H1 (cell line): ENCODE measurements at regions not wholly inside any gene's neighbourhood (a gene's known extent, or its start where the extent isn't known, plus 50 kb on each side); places are given as distances from the start of the nearest gene placed in this dataset.

Experiments used
- CTCF ChIA-PET: fragments of 300-600 bp; sonication (Branson Sonifier 250); formaldehyde crosslinking; loops from one replicate; lab custom pipeline; 2021; ENCODE audit not compliant: partially characterized antibody; lab: Charles Lee
- POLR2A ChIA-PET: fragments of 300-600 bp; sonication (Branson Sonifier 250); formaldehyde crosslinking; loops from one replicate; lab custom pipeline; 2021; ENCODE audit warnings: inconsistent platforms; ENCODE audit not compliant: partially characterized antibody; lab: Charles Lee
- DNase-seq, 2 experiments: peaks; one replicate each; pipeline versions ENCODE4 v3.0.0 to v3.0.0-alpha.2; 2010 to 2022; ENCODE audit warnings: low spot score in 2 of 2, low read depth in 1 of 2, mixed read lengths in 1 of 2
- FAIRE-seq: peaks from 2 replicates; lab custom pipeline; 2011; peaks lifted over from hg19 to GRCh38; lab: Jason Lieb, UNC
- H2AFZ ChIP-seq: 2 replicates; pipeline ENCODE4 v1.8.1; 2012; ENCODE audit warnings: low read length, inconsistent platforms
- H2AK5ac ChIP-seq: 2 replicates; pipeline ENCODE4 v1.6.1; 2013; ENCODE audit warnings: low read depth, low read length
- H2BK120ac ChIP-seq: replicated peaks from 2 replicates; pipeline ENCODE3; 2013; ENCODE audit warnings: low read depth, low read length, inconsistent platforms
- H2BK12ac ChIP-seq: 2 replicates; pipeline ENCODE4 v1.6.1; 2013; ENCODE audit warnings: low read depth, low read length
- H2BK15ac ChIP-seq: 2 replicates; pipeline ENCODE4 v1.6.1; 2013; ENCODE audit warnings: low read length
- H2BK20ac ChIP-seq: 2 replicates; pipeline ENCODE4 v1.6.1; 2013; ENCODE audit warnings: low read length
- H2BK5ac ChIP-seq: 2 replicates; pipeline ENCODE4 v1.6.1; 2013; ENCODE audit warnings: low read depth, low read length
- H3K14ac ChIP-seq: 2 replicates; pipeline ENCODE4 v1.6.1; 2013; ENCODE audit warnings: inconsistent platforms; ENCODE audit not compliant: insufficient read length
- H3K18ac ChIP-seq: 2 replicates; pipeline ENCODE4 v1.6.1; 2013; ENCODE audit warnings: low read length; ENCODE audit errors: extremely low read depth
- H3K23ac ChIP-seq: 2 replicates; pipeline ENCODE4 v1.6.1; 2013; ENCODE audit warnings: inconsistent platforms; ENCODE audit not compliant: insufficient read length
- H3K23me2 ChIP-seq: 2 replicates; pipeline ENCODE4 v1.6.1; 2013; ENCODE audit warnings: low read depth, low read length
- H3K27ac ChIP-seq: 2 replicates; pipeline ENCODE4 v1.6.1; 2011; ENCODE audit warnings: low read depth, low read length, inconsistent platforms
- H3K27me3 ChIP-seq, 4 experiments: replicated peaks in 1 of 4; 1 replicate in 1 of 4; 2 replicates in 3 of 4; pipeline versions ENCODE4 v1.6.1 to v1.8.1; 2011 to 2013; ENCODE audit warnings: low read length in 3 of 4, mild to moderate bottlenecking in 3 of 4, inconsistent platforms in 2 of 4, mixed read lengths in 2 of 4, moderate library complexity in 1 of 4; ENCODE audit not compliant: control insufficient read depth in 3 of 4, insufficient read depth in 3 of 4; ENCODE audit errors: extremely low read depth in 1 of 4
- H3K36me3 ChIP-seq, 4 experiments: 2 replicates each; pipeline versions ENCODE4 v1.6.1 to v1.8.1; 2011 to 2013; ENCODE audit warnings: mild to moderate bottlenecking in 4 of 4, low read length in 3 of 4, moderate library complexity in 2 of 4, control low read depth in 1 of 4, inconsistent platforms in 1 of 4; ENCODE audit not compliant: insufficient read depth in 4 of 4, control insufficient read depth in 2 of 4
- H3K4ac ChIP-seq: replicated peaks from 2 replicates; pipeline ENCODE3; 2013; ENCODE audit warnings: low read length, low read depth, mixed read lengths, inconsistent platforms; ENCODE audit not compliant: insufficient read length
- H3K4me1 ChIP-seq, 4 experiments: replicated peaks in 1 of 4; 1 replicate in 1 of 4; 2 replicates in 3 of 4; pipeline versions ENCODE4 v1.6.1 to v1.8.1; 2011 to 2013; ENCODE audit warnings: low read length in 3 of 4, inconsistent platforms in 2 of 4, mixed read lengths in 1 of 4; ENCODE audit not compliant: insufficient read depth in 4 of 4, control insufficient read depth in 3 of 4
- H3K4me2 ChIP-seq, 2 experiments: 2 replicates each; pipeline versions ENCODE4 v1.6.1 to v1.8.1; 2011 to 2013; ENCODE audit warnings: low read depth in 2 of 2, low read length in 2 of 2, control low read depth in 1 of 2, inconsistent platforms in 1 of 2, mild to moderate bottlenecking in 1 of 2; ENCODE audit not compliant: insufficient read depth in 1 of 2
- H3K4me3 ChIP-seq, 4 experiments: fragments of 200-600, 300-600 bp in 1 of 4; sonication (generic), shearing (Covaris generic), sonication (Bioruptor Twin) in 1 of 4; 2 replicates each; pipeline versions ENCODE4 v1.5.1 to v1.8.1; 2011 to 2016; ENCODE audit warnings: low read length in 4 of 4, low read depth in 3 of 4, control low read depth in 2 of 4, inconsistent platforms in 2 of 4, mild to moderate bottlenecking in 2 of 4, mixed read lengths in 1 of 4, moderate library complexity in 1 of 4; ENCODE audit not compliant: insufficient read depth in 2 of 4; ENCODE audit errors: extremely low read depth in 1 of 4
- H3K56ac ChIP-seq: replicated peaks from 2 replicates; pipeline ENCODE3; 2013; ENCODE audit warnings: low read depth, mild to moderate bottlenecking, mixed read lengths, low read length, inconsistent platforms; ENCODE audit not compliant: insufficient read length
- H3K79me1 ChIP-seq: 2 replicates; pipeline ENCODE4 v1.6.1; 2013; ENCODE audit warnings: low read depth, low read length, control low read depth
- H3K79me2 ChIP-seq, 2 experiments: 2 replicates each; pipeline versions ENCODE4 v1.6.1 to v1.8.1; 2012 to 2013; ENCODE audit warnings: low read length in 2 of 2, mild to moderate bottlenecking in 2 of 2, inconsistent platforms in 1 of 2; ENCODE audit not compliant: insufficient read depth in 2 of 2, control insufficient read depth in 1 of 2
- H3K9ac ChIP-seq, 4 experiments: replicated peaks in 1 of 4; 1 replicate in 1 of 4; 2 replicates in 3 of 4; pipeline versions ENCODE4 v1.6.1 to v1.8.1; 2011 to 2013; ENCODE audit warnings: low read depth in 3 of 4, low read length in 3 of 4, control low read depth in 2 of 4, mild to moderate bottlenecking in 2 of 4, moderate library complexity in 2 of 4, inconsistent platforms in 1 of 4; ENCODE audit errors: extremely low read depth in 1 of 4
- H3K9me3 ChIP-seq, 2 experiments: 2 replicates each; pipeline versions ENCODE4 v1.6.1 to v1.8.1; 2012 to 2013; ENCODE audit warnings: mild to moderate bottlenecking in 2 of 2, moderate library complexity in 2 of 2, control low read depth in 1 of 2, inconsistent platforms in 1 of 2, low read depth in 1 of 2, low read length in 1 of 2, mixed read lengths in 1 of 2; ENCODE audit not compliant: insufficient read depth in 2 of 2
- H4K20me1 ChIP-seq, 2 experiments: replicated peaks in 1 of 2; 2 replicates each; pipeline versions ENCODE3 to v1.8.1; 2011 to 2013; ENCODE audit warnings: inconsistent platforms in 2 of 2, low read length in 2 of 2, mild to moderate bottlenecking in 1 of 2; ENCODE audit not compliant: insufficient read depth in 2 of 2, control insufficient read depth in 1 of 2
- H4K5ac ChIP-seq: 2 replicates; pipeline ENCODE4 v1.6.1; 2013; ENCODE audit warnings: low read length, low read depth, mixed read lengths, inconsistent platforms; ENCODE audit not compliant: insufficient read length
- H4K8ac ChIP-seq: 2 replicates; pipeline ENCODE4 v1.8.0; 2013; ENCODE audit warnings: mild to moderate bottlenecking, moderate library complexity, low read length, inconsistent platforms; ENCODE audit not compliant: insufficient read depth; ENCODE audit errors: extremely low read depth
- H4K91ac ChIP-seq: replicated peaks from 2 replicates; pipeline ENCODE3; 2013; ENCODE audit warnings: low read length, mixed read lengths, inconsistent platforms; ENCODE audit not compliant: insufficient read length
- ATF3 ChIP-seq: IDR thresholded peaks from 2 replicates; pipeline ENCODE4 v1.6.1; 2011; ENCODE audit warnings: low read depth, mild to moderate bottlenecking, low read length; ENCODE audit not compliant: insufficient read depth
- CEBPB ChIP-seq: IDR thresholded peaks from 2 replicates; pipeline ENCODE4 v1.6.1; 2012; ENCODE audit warnings: low read depth, low read length
- EZH2 ChIP-seq: fragments of 200-600 bp; sonication (generic); IDR thresholded peaks from 2 replicates; pipeline ENCODE4 v1.7.1; 2012; ENCODE audit warnings: low read depth, mild to moderate bottlenecking, moderate library complexity, low read length, inconsistent platforms; ENCODE audit not compliant: severe bottlenecking
- MAX ChIP-seq: IDR thresholded peaks from 2 replicates; pipeline ENCODE4 v1.6.1; 2012; ENCODE audit warnings: inconsistent platforms
- RAD21 ChIP-seq, 2 experiments: IDR thresholded peaks in 1 of 2; conservative IDR thresholded peaks in 1 of 2; 2 replicates each; pipeline ENCODE4 v1.6.1; 2011; ENCODE audit warnings: low read depth in 2 of 2, low read length in 2 of 2, improper control_type of control experiment in 1 of 2, inconsistent platforms in 1 of 2, mild to moderate bottlenecking in 1 of 2, moderate library complexity in 1 of 2
- RXRA ChIP-seq: IDR thresholded peaks from 2 replicates; pipeline ENCODE4 v1.6.1; 2011; ENCODE audit warnings: low read depth, mild to moderate bottlenecking, low read length, moderate library complexity; ENCODE audit not compliant: insufficient read depth
- SAP30 ChIP-seq: fragments of 300-600 bp; sonication (generic); IDR thresholded peaks from 2 replicates; pipeline ENCODE4 v1.7.1; 2012; ENCODE audit warnings: low read length, moderate library complexity, mild to moderate bottlenecking, inconsistent platforms; ENCODE audit not compliant: insufficient read depth, insufficient replicate concordance
- SIN3A ChIP-seq, 2 experiments: IDR thresholded peaks in 1 of 2; conservative IDR thresholded peaks in 1 of 2; 2 replicates each; pipeline ENCODE4 v1.6.1; 2011 to 2012; ENCODE audit warnings: low read length in 2 of 2, improper control_type of control experiment in 1 of 2, low read depth in 1 of 2, mild to moderate bottlenecking in 1 of 2
- TAF1 ChIP-seq: IDR thresholded peaks from 2 replicates; pipeline ENCODE4 v1.6.1; 2011; ENCODE audit warnings: mild to moderate bottlenecking, low read depth, low read length
- TBP ChIP-seq: IDR thresholded peaks from 2 replicates; pipeline ENCODE4 v1.6.1; 2011; ENCODE audit warnings: low read depth, low read length, improper control_type of control experiment
- USF2 ChIP-seq: IDR thresholded peaks from 2 replicates; pipeline ENCODE4 v1.6.1; 2011; ENCODE audit warnings: low read length, improper control_type of control experiment
- ZNF274 ChIP-seq: IDR thresholded peaks from 2 replicates; pipeline ENCODE4 v1.7.0; 2012; ENCODE audit warnings: low read length, borderline replicate concordance; ENCODE audit errors: extremely low read depth
- WGBS, 2 experiments: shearing (Covaris generic) in 1 of 2; methylation state at CpG; one replicate each; pipeline versions ENCODE4 v1.1.6 to v1.1.7; 2013 to 2015; ENCODE audit warnings: low lambda C conversion rate in 2 of 2, mixed read lengths in 2 of 2, inconsistent platforms in 1 of 2, low coverage in 1 of 2, missing lambda C conversion rate in 1 of 2; ENCODE audit not compliant: insufficient replicate concordance in 2 of 2, insufficient coverage in 1 of 2, insufficient read length in 1 of 2; ENCODE audit errors: extremely low coverage in 1 of 2, missing lambda C conversion rate in 1 of 2; 5-methylcytosine and 5-hydroxymethylcytosine counted together

GRCh38 chr3:34886443-34886842 lies 752.9 kb upstream of the ARPP21 start:
- Histone ChIP-seq H2BK5ac (no peak overlapping the region), H3K23ac (no peak overlapping the region), H2AFZ (no peak overlapping the region), H3K9me3 (no peaks in the 10 kb centered on the region), H3K27ac (no peak overlapping the region), H2BK15ac (no peak overlapping the region), H2AK5ac (no peak overlapping the region), H3K4me2 (no peak overlapping the region), H3K4ac (no peak overlapping the region), H3K36me3 (no peaks in the 10 kb centered on the region), H3K23me2 (no peaks in the 10 kb centered on the region), H3K4me1 (no peaks in the 10 kb centered on the region), H2BK12ac (no peak overlapping the region), H3K56ac (no peak overlapping the region), H4K91ac (no peak overlapping the region), H4K20me1 (no peaks in the 10 kb centered on the region), H2BK120ac (no peak overlapping the region), H3K79me1 (no peaks in the 10 kb centered on the region), H3K27me3 (no peaks in the 10 kb centered on the region), H2BK20ac (no peak overlapping the region), H3K79me2 (no peaks in the 10 kb centered on the region), H3K4me3 (no peak overlapping the region), H3K9ac (no peak overlapping the region), H4K8ac (no peak overlapping the region), H4K5ac (no peak overlapping the region), H3K14ac (no peak overlapping the region), H3K18ac (no peak overlapping the region)
- DNase-seq, result no peak
- POLR2A ChIA-PET, result no interaction called here
- no peak for FAIRE-seq
- CTCF ChIA-PET, result no interaction called here
- WGBS, 2 experiments, result 93% methylated on average over 4 of the region's 4 CpGs; no CpG with 5 or more reads in 1 of the 2 experiments
- TF ChIP-seq CEBPB (no peak), TBP (no peak), RAD21 (IDR thresholded peaks at IDR 0.05 in 1 of 2, conservative IDR thresholded peaks at IDR 0.05 in 1 of 2; ENCODE audit: low read depth in 2 of 2, low read length in 2 of 2) (no peak), SAP30 (no peak), MAX (no peak), TAF1 (no peak), EZH2 (no peak), SIN3A (conservative IDR thresholded peaks at IDR 0.05 in 1 of 2, IDR thresholded peaks at IDR 0.05 in 1 of 2; ENCODE audit: low read depth in 1 of 2, low read length in 2 of 2) (no peak), ZNF274 (no peak), USF2 (no peak), ATF3 (no peak), RXRA (no peak)
